ENCODE measurements at regions not wholly inside any gene's neighbourhood (a gene's known extent, or its start where the extent isn't known, plus 50 kb on each side); places are given as distances from the start of the nearest gene placed in this dataset.

DNA sequence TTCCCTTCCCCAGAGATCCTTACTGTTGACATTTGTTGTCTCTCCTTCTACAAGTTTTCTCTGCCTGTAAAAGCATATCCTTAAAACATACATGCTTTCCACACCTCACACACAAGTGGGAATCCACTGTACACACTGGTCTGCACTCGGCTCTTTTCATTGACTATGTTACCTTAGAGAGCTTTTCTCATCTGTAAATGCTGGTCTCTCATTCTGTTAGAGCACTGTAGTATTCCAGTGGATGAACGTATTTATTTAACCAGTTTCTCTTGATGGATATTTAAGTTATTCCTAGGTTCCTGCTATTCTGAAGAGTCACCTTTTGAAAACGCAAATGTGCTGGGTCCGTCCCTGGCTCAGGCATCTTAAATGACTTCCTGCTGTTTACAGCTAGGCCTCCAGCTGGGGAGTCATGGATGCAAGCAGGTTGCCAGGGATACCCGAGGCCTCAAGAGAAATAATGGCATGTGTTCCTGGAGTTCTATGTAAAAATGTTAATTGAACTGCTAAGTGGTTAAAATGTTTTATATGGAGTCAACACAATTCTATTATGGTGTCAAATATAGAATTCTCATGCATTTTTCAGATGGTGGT, 61.1 kb upstream of the TGM3 start (continued):
- TF ChIP-seq CBFB (CRISPR knock-in tag; IDR thresholded peaks at IDR 0.05): no peak
- TF ChIP-seq CHCHD3 (CRISPR knock-in tag; IDR thresholded peaks at IDR 0.05): no peak
- TF ChIP-seq, protein P1, sequence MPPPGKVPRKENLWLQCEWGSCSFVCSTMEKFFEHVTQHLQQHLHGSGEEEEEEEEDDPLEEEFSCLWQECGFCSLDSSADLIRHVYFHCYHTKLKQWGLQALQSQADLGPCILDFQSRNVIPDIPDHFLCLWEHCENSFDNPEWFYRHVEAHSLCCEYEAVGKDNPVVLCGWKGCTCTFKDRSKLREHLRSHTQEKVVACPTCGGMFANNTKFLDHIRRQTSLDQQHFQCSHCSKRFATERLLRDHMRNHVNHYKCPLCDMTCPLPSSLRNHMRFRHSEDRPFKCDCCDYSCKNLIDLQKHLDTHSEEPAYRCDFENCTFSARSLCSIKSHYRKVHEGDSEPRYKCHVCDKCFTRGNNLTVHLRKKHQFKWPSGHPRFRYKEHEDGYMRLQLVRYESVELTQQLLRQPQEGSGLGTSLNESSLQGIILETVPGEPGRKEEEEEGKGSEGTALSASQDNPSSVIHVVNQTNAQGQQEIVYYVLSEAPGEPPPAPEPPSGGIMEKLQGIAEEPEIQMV (tag; conservative IDR thresholded peaks at IDR 0.05; ENCODE audit: low read depth): no peak
- TF ChIP-seq, protein P2, sequence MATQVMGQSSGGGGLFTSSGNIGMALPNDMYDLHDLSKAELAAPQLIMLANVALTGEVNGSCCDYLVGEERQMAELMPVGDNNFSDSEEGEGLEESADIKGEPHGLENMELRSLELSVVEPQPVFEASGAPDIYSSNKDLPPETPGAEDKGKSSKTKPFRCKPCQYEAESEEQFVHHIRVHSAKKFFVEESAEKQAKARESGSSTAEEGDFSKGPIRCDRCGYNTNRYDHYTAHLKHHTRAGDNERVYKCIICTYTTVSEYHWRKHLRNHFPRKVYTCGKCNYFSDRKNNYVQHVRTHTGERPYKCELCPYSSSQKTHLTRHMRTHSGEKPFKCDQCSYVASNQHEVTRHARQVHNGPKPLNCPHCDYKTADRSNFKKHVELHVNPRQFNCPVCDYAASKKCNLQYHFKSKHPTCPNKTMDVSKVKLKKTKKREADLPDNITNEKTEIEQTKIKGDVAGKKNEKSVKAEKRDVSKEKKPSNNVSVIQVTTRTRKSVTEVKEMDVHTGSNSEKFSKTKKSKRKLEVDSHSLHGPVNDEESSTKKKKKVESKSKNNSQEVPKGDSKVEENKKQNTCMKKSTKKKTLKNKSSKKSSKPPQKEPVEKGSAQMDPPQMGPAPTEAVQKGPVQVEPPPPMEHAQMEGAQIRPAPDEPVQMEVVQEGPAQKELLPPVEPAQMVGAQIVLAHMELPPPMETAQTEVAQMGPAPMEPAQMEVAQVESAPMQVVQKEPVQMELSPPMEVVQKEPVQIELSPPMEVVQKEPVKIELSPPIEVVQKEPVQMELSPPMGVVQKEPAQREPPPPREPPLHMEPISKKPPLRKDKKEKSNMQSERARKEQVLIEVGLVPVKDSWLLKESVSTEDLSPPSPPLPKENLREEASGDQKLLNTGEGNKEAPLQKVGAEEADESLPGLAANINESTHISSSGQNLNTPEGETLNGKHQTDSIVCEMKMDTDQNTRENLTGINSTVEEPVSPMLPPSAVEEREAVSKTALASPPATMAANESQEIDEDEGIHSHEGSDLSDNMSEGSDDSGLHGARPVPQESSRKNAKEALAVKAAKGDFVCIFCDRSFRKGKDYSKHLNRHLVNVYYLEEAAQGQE (IDR thresholded peaks at IDR 0.05; ENCODE audit: borderline replicate concordance): no peak
- TF ChIP-seq, protein P2 (CRISPR knock-in tag; IDR thresholded peaks at IDR 0.05; ENCODE audit: low read depth): no peak
- TF ChIP-seq SRSF1 (IDR thresholded peaks at IDR 0.05; ENCODE audit: low read depth, low read length): no peak
- TF ChIP-seq HMG20B (CRISPR knock-in tag; IDR thresholded peaks at IDR 0.05): no peak
- TF ChIP-seq ZNF121 (CRISPR knock-in tag; conservative IDR thresholded peaks at IDR 0.05): no peak
- TF ChIP-seq KLF13 (tag; IDR thresholded peaks at IDR 0.05; ENCODE audit: borderline replicate concordance, low read depth): no peak
